Stomach (tissue), 8 donors: ENCODE measurements at regions not wholly inside any gene's neighbourhood (a gene's known extent, or its start where the extent isn't known, plus 50 kb on each side); places are given as distances from the start of the nearest gene placed in this dataset.

ENCODE experiments used
- DNase-seq, 2 donors: peaks; one replicate each; pipeline versions ENCODE4 v3.0.0 to v3.0.0-alpha.2; 2013 to 2019
- H3K27ac ChIP-seq, 5 donors: fragments of 200-600 bp in 4 of 5; sonication (generic) in 4 of 5; one replicate each; pipeline ENCODE4 v1.5.1; 2013 to 2019; ENCODE audit warnings: mild to moderate bottlenecking in 1 of 5, moderate library complexity in 1 of 5
- H3K27me3 ChIP-seq, 3 donors: fragments of 200-600 bp; sonication (generic); one replicate each; pipeline ENCODE4 v1.5.1; 2017 to 2019; ENCODE audit warnings: mixed run types in 1 of 3
- H3K36me3 ChIP-seq, 4 donors: fragments of 200-600 bp; sonication (generic); 1 replicate in 3 of 4; 2 replicates in 1 of 4; pipeline ENCODE4 v1.5.1; 2016 to 2019
- H3K4me1 ChIP-seq, 4 donors: fragments of 200-600 bp; sonication (generic); one replicate each; pipeline ENCODE4 v1.5.1; 2016 to 2019
- H3K4me3 ChIP-seq, 4 donors: fragments of 200-600 bp; sonication (generic) in 3 of 4; one replicate each; pipeline ENCODE4 v1.5.1; 2016 to 2019; ENCODE audit warnings: mild to moderate bottlenecking in 1 of 4
- H3K9me3 ChIP-seq, 4 donors: fragments of 200-600 bp; sonication (generic); one replicate each; pipeline ENCODE4 v1.5.1; 2016 to 2019
- EP300 ChIP-seq: sonication (generic); formaldehyde crosslinking; IDR thresholded peaks from one replicate; pipeline ENCODE4 v1.6.1; 2017; ENCODE audit warnings: antibody characterized with exemption
- POLR2A ChIP-seq, 4 donors: fragments of 450-650 bp; IDR thresholded peaks; one replicate each; pipeline ENCODE4 v1.6.1; 2016; ENCODE audit warnings: antibody characterized with exemption in 4 of 4, control low read depth in 2 of 4, mild to moderate bottlenecking in 1 of 4, moderate library complexity in 1 of 4
- POLR2AphosphoS5 ChIP-seq, 3 donors: sonication (generic); formaldehyde crosslinking; IDR thresholded peaks; one replicate each; pipeline ENCODE4 v1.6.1; 2016; ENCODE audit warnings: antibody characterized with exemption in 3 of 3
- WGBS, 5 donors: extraction: QIAGEN DNeasy Blood & Tissue Kit in 3 of 5; methylation state at CpG; one replicate each; pipeline versions ENCODE4 v1.1.5 to v1.1.7; 2013 to 2018; 5-methylcytosine and 5-hydroxymethylcytosine counted together
- intact Hi-C: fragments of 100-400 bp; cut with DNase I; formaldehyde crosslinking; loops from one replicate; pipeline ENCODE4 v1.15.1; 2023; ENCODE audit warnings: low total_unique reads
- TF ChIP-seq, protein P1 (sequence below), 7 experiments: fragments of 450-650 bp in 4 of 7; fragments of 200-600 bp in 3 of 7; sonication (generic) in 3 of 7; IDR thresholded peaks; one replicate each; pipeline ENCODE4 v1.5.1; 2016 to 2019; ENCODE audit warnings: antibody characterized with exemption in 7 of 7, control low read depth in 2 of 7, mild to moderate bottlenecking in 1 of 7
- donor health status: healthy with polysubstance abuse.
- donor health status: Bipolar disorder and iron deficiency.
- donor health status: healthy.

DNA sequence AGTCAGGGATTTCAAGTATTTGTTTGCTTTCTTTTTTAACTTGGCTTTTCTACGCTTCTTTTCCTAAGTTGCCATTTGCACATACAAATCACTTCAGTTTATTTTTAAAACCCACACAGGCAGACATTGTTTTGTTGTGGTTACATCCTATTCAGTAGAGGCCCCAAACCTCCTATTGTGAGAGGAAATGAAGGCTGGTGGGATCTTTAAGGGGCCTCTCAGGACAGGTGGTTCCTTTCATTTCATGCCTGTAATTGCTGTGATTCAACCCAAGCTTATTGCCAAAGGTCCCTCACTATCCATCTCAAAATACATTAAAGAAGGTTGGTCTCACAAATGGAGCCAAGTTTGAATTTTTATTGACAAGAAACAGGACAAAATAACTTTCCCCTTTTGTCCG is 257.1 kb downstream of the ADAMTS20 start:
- intact Hi-C loops: no loop called here
- H3K4me3 ChIP-seq: no peak overlapping the region
- H3K27me3 ChIP-seq: no peaks in the 10 kb centered on the region
- H3K4me1 ChIP-seq: peaks cover 0 to under 1% (median 0%) of the 10 kb centered on the region in 4 donors
- no peak for DNase-seq
- H3K9me3 ChIP-seq: no peaks in the 10 kb centered on the region
- no peak overlapping the region for H3K27ac ChIP-seq
- TF ChIP-seq, protein P1, sequence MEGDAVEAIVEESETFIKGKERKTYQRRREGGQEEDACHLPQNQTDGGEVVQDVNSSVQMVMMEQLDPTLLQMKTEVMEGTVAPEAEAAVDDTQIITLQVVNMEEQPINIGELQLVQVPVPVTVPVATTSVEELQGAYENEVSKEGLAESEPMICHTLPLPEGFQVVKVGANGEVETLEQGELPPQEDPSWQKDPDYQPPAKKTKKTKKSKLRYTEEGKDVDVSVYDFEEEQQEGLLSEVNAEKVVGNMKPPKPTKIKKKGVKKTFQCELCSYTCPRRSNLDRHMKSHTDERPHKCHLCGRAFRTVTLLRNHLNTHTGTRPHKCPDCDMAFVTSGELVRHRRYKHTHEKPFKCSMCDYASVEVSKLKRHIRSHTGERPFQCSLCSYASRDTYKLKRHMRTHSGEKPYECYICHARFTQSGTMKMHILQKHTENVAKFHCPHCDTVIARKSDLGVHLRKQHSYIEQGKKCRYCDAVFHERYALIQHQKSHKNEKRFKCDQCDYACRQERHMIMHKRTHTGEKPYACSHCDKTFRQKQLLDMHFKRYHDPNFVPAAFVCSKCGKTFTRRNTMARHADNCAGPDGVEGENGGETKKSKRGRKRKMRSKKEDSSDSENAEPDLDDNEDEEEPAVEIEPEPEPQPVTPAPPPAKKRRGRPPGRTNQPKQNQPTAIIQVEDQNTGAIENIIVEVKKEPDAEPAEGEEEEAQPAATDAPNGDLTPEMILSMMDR (IDR thresholded peaks at IDR 0.05): no peak
- TF ChIP-seq POLR2AphosphoS5 (IDR thresholded peaks at IDR 0.05) (no peak), EP300 (no peak), POLR2A (IDR thresholded peaks at IDR 0.05) (no peak)
- WGBS, 5 donors: 82 to 87% (median 85%) methylated on average over 2 of the region's 2 CpGs
- no peaks in the 10 kb centered on the region for H3K36me3 ChIP-seq

DNA sequence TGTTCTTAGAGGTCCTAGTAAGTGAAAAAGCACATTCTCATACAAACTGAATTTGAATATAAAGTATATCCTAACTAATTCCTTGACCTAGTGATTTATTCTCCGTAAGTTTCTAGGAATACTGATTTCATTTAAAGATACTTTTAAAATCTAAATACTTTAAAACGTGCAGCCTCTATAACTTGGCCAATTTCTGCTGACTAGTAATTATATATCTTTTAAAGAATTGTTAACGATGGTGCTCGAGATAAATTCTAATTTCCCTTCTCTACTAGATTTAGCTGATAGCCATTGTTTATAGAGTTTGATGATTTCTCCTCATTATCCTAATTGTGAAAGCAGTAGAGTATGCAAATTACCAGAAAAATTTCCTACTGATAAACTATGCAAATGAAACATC is 257.9 kb downstream of the ADAMTS20 start:
- peaks cover 0 to 8% (median 3%) of the 10 kb centered on the region in 4 donors for H3K4me1 ChIP-seq
- H3K27me3 ChIP-seq: no peaks in the 10 kb centered on the region
- intact Hi-C loops: no loop called here
- no peaks in the 10 kb centered on the region for H3K9me3 ChIP-seq
- no peaks in the 10 kb centered on the region for H3K36me3 ChIP-seq
- no peak overlapping the region for H3K4me3 ChIP-seq
- WGBS, 5 donors: 83 to 91% (median 89%) methylated on average over 4 of the region's 4 CpGs
- no peak for DNase-seq
- no peak for TF ChIP-seq POLR2A (IDR thresholded peaks at IDR 0.05)
- TF ChIP-seq EP300: no peak
- no peak for TF ChIP-seq POLR2AphosphoS5 (IDR thresholded peaks at IDR 0.05)
- TF ChIP-seq, protein P1 (IDR thresholded peaks at IDR 0.05): no peak
- H3K27ac ChIP-seq: no peak overlapping the region

DNA sequence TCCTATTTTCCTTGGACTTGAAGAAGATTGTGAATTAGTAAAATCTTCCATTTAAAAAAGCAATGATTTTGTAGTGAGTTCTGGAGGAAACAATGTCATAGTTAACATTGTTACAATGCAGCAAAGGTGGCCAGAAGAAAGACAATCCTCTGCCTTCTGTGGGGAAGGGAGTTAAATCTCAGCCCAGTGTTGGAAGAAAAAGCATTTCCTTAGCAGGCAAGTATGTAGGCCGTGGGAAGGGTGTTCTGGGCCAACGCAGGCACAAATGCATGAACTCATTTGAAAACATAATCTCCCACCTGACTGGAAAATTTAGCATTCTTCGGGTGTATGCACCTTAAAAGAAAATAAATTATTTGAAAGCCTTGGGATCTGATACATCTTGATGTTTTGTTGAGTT is 258.6 kb downstream of the ADAMTS20 start:
- WGBS, 5 donors: 63 to 91% (median 85%) methylated on average over 3 of the region's 3 CpGs
- H3K9me3 ChIP-seq: no peaks in the 10 kb centered on the region
- H3K27ac ChIP-seq: no peak overlapping the region
- no peaks in the 10 kb centered on the region for H3K27me3 ChIP-seq
- no peaks in the 10 kb centered on the region for H3K36me3 ChIP-seq
- no peak for DNase-seq
- peaks cover 0 to 16% (median 7%) of the 10 kb centered on the region in 4 donors for H3K4me1 ChIP-seq
- intact Hi-C loops: no loop called here
- H3K4me3 ChIP-seq: no peak overlapping the region
- TF ChIP-seq POLR2AphosphoS5 (IDR thresholded peaks at IDR 0.05): no peak
- TF ChIP-seq POLR2A (IDR thresholded peaks at IDR 0.05): no peak
- TF ChIP-seq EP300: no peak
- TF ChIP-seq, protein P1 (IDR thresholded peaks at IDR 0.05): no peak

DNA sequence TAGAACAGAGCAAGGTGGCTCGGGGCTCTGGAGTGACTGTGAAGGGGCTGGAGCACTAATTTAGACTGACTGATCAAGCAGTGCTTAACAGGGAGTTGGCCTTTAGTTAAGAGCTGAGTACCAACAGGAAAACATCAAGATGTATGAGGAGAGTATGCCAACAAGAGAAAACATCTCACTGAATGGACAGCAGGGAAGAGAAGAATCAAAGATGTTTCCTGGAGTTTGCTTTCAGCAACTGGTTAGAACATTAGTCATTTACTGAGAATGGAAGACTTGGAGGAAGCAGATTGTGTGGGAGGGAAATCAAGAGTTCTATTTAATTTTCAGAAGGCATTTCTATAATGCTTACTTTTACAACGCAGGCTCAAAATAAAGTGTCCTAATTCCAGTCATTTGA is 259.3 kb downstream of the ADAMTS20 start:
- no peaks in the 10 kb centered on the region for H3K27me3 ChIP-seq
- TF ChIP-seq POLR2AphosphoS5 (IDR thresholded peaks at IDR 0.05): no peak
- TF ChIP-seq POLR2A (IDR thresholded peaks at IDR 0.05): no peak
- TF ChIP-seq, protein P1 (IDR thresholded peaks at IDR 0.05): no peak
- no peak for TF ChIP-seq EP300
- H3K27ac ChIP-seq: no peak overlapping the region
- intact Hi-C loops: no loop called here
- no peak overlapping the region for H3K4me3 ChIP-seq
- no peaks in the 10 kb centered on the region for H3K9me3 ChIP-seq
- WGBS, 5 donors: 55 to 80% (median 71%) methylated on average over 2 of the region's 2 CpGs
- no peak for DNase-seq
- peaks cover 0 to 23% (median 10%) of the 10 kb centered on the region in 4 donors for H3K4me1 ChIP-seq
- H3K36me3 ChIP-seq: no peaks in the 10 kb centered on the region
